Chondrocyte (in vitro differentiated cells): ENCODE measurements at regions not wholly inside any gene's neighbourhood (a gene's known extent, or its start where the extent isn't known, plus 50 kb on each side); places are given as distances from the start of the nearest gene placed in this dataset.
A peak's percentile ranks its signal among the peaks of the same experiment; 100 is the strongest.

Experiments used
- DNase-seq: peaks from one replicate; pipeline ENCODE4 v3.0.0; 2021; ENCODE audit warnings: mixed read lengths, low spot score
- H3K27ac Mint-ChIP-seq: one replicate; pipeline ENCODE4 v1.8.0; 2021; ENCODE audit warnings: mild to moderate bottlenecking, moderate library complexity, mixed read lengths; ENCODE audit not compliant: unreplicated experiment
- H3K27me3 Mint-ChIP-seq: 2 replicates; pipeline ENCODE4 v1.8.0; 2021; ENCODE audit warnings: low read depth, mixed read lengths
- H3K36me3 Mint-ChIP-seq: 2 replicates; pipeline ENCODE4 v1.8.0; 2021; ENCODE audit warnings: low read depth, mixed read lengths
- H3K4me1 Mint-ChIP-seq: 2 replicates; pipeline ENCODE4 v1.8.0; 2021; ENCODE audit warnings: low read depth, mild to moderate bottlenecking, mixed read lengths
- H3K4me3 Mint-ChIP-seq: one replicate; pipeline ENCODE4 v1.8.0; 2021; ENCODE audit warnings: mild to moderate bottlenecking, moderate library complexity, mixed read lengths; ENCODE audit not compliant: unreplicated experiment
- H3K9me3 Mint-ChIP-seq: 2 replicates; pipeline ENCODE4 v1.8.0; 2021; ENCODE audit warnings: low read depth, mixed read lengths
- TF ChIP-seq, protein P1 (sequence below): fragments of 200-600 bp; sonication (generic); IDR thresholded peaks from 2 replicates; pipeline ENCODE4 v1.5.0; 2021; ENCODE audit warnings: antibody characterized with exemption, mild to moderate bottlenecking, moderate library complexity

- Mint-ChIP-seq H3K4me1 (peaks cover 10% of the 10 kb centered on the region), H3K9me3 (peaks cover 41% of the 10 kb centered on the region), H3K4me3 (no peak overlapping the region), H3K27me3 (no peaks in the 10 kb centered on the region), H3K36me3 (peaks cover 10% of the 10 kb centered on the region), H3K27ac (no peak overlapping the region)
- TF ChIP-seq, protein P1, sequence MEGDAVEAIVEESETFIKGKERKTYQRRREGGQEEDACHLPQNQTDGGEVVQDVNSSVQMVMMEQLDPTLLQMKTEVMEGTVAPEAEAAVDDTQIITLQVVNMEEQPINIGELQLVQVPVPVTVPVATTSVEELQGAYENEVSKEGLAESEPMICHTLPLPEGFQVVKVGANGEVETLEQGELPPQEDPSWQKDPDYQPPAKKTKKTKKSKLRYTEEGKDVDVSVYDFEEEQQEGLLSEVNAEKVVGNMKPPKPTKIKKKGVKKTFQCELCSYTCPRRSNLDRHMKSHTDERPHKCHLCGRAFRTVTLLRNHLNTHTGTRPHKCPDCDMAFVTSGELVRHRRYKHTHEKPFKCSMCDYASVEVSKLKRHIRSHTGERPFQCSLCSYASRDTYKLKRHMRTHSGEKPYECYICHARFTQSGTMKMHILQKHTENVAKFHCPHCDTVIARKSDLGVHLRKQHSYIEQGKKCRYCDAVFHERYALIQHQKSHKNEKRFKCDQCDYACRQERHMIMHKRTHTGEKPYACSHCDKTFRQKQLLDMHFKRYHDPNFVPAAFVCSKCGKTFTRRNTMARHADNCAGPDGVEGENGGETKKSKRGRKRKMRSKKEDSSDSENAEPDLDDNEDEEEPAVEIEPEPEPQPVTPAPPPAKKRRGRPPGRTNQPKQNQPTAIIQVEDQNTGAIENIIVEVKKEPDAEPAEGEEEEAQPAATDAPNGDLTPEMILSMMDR, result no peak
- DNase-seq, result no peak
Measured at GRCh38 chr5:53392073-53392472, 88.4 kb upstream of the FST start.

GRCh38 chr5:53394808-53395207 is 85.6 kb upstream of the FST start:
- TF ChIP-seq, protein P1, result no peak
- H3K4me1 Mint-ChIP-seq, result peaks cover 22% of the 10 kb centered on the region
- H3K27ac Mint-ChIP-seq, result no peak overlapping the region
- H3K9me3 Mint-ChIP-seq, result peaks cover 22% of the 10 kb centered on the region
- DNase-seq, result no peak
- no peak overlapping the region for H3K4me3 Mint-ChIP-seq
- peaks cover 3% of the 10 kb centered on the region for H3K36me3 Mint-ChIP-seq
- H3K27me3 Mint-ChIP-seq, result no peaks in the 10 kb centered on the region

DNA sequence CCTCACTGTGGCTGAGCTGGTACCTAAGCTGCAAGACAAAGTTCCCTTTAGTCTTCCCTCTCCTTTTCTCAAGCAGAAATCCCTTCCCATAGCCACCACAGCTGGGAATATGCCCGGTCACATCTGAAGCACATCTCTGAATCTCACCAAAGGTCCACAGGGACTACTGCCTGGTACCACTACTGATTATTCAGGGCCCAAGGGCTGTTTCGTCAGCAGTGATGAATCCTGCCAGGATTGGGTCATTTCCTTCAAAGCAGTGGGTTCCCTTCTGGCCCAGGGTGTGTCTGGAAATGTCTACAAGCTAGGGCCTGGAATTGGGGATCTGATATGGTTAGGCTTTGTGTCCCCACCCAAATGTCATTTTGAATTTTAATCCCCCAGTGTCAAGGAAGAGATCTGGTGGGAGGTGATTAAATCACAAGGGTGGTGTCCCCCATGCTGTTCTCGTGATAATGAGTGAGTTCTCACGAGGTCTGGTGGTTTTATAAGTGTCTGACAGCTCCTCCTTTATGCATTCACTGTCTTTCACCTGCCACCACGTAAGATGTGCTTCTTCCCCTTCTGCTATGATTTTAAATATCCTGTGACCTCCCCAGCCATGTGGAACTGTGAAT is 83.2 kb upstream of the FST start:
- peaks cover 19% of the 10 kb centered on the region for H3K4me1 Mint-ChIP-seq
- no peaks in the 10 kb centered on the region for H3K27me3 Mint-ChIP-seq

DNA sequence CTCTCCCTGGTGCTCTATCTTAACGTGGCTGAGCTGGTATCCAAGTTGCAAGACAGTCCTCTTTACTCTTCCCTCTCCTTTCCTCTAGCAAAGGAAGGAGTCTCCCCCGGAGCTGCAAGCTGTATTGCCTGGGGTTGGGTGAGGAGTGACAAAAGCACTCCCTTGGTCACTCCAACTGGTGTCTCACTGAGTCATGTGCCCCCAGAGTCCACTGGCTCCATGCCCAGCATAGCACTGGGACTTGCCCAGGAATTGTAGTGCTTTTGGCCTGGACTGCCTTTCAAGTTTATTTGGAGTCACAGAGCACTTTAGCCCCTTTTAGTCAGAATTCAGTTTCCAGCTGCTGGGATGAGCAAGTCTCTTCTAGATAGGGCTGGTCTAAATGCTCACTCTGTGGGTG is 82.6 kb upstream of the FST start:
- TF ChIP-seq, protein P1, result no peak
- Mint-ChIP-seq H3K36me3 (peaks cover 3% of the 10 kb centered on the region), H3K4me1 (peaks cover 23% of the 10 kb centered on the region), H3K4me3 (no peak overlapping the region), H3K27ac (peak overlapping the region; percentile 93), H3K9me3 (peaks cover 12% of the 10 kb centered on the region), H3K27me3 (no peaks in the 10 kb centered on the region)
- DNase-seq, result no peak

More for the DNA sequence above, 83.2 kb upstream of the FST start:
- DNase-seq, result no peak
- H3K9me3 Mint-ChIP-seq, result peaks cover 12% of the 10 kb centered on the region
- H3K4me3 Mint-ChIP-seq, result no peak overlapping the region
- peaks cover 3% of the 10 kb centered on the region for H3K36me3 Mint-ChIP-seq
- H3K27ac Mint-ChIP-seq, result peak overlapping the region; percentile 93
- TF ChIP-seq, protein P1, result no peak

GRCh38 chr5:53399926-53400697 is 80.3 kb upstream of the FST start:
- Mint-ChIP-seq H3K4me1 (peaks cover 38% of the 10 kb centered on the region), H3K27ac (peak overlapping the region; percentile 62), H3K4me3 (no peak overlapping the region), H3K27me3 (no peaks in the 10 kb centered on the region), H3K36me3 (peaks cover 3% of the 10 kb centered on the region), H3K9me3 (peaks cover 8% of the 10 kb centered on the region)
- DNase-seq, result no peak
- TF ChIP-seq, protein P1, result no peak
